ENCODE measurements at regions not wholly inside any gene's neighbourhood (a gene's known extent, or its start where the extent isn't known, plus 50 kb on each side); places are given as distances from the start of the nearest gene placed in this dataset.

GRCh38 chr4:83728191-83728590 lies 192.3 kb downstream of the GPAT3 start:
- no peak overlapping the region for H3K4me3 ChIP-seq (ENCODE audit: low read depth, low read length)
- no peak for DNase-seq (ENCODE audit: low read depth)
- TF ChIP-seq CTCF (IDR thresholded peaks at IDR 0.05; ENCODE audit: insufficient read depth, low read depth, low read length, missing control alignments) = no peak

GRCh38 chr4:83725336-83726085 lies 189.6 kb downstream of the GPAT3 start:
- H3K4me3 ChIP-seq (ENCODE audit: low read depth, low read length) = no peak overlapping the region
- TF ChIP-seq CTCF (IDR thresholded peaks at IDR 0.05; ENCODE audit: insufficient read depth, low read depth, low read length, missing control alignments) = no peak
- no peak for DNase-seq (ENCODE audit: low read depth)

- no peak for DNase-seq (ENCODE audit: low read depth)
- H3K4me3 ChIP-seq (ENCODE audit: low read depth, low read length) = no peak overlapping the region
- no peak for TF ChIP-seq CTCF (IDR thresholded peaks at IDR 0.05; ENCODE audit: insufficient read depth, low read depth, low read length, missing control alignments)
Measured at GRCh38 chr4:83724485-83725335, 188.8 kb downstream of the GPAT3 start.

- no peak overlapping the region for H3K4me3 ChIP-seq (ENCODE audit: low read depth, low read length)
- TF ChIP-seq CTCF (IDR thresholded peaks at IDR 0.05; ENCODE audit: insufficient read depth, low read depth, low read length, missing control alignments) = no peak
- DNase-seq (ENCODE audit: low read depth) = no peak
Measured at GRCh38 chr4:83723609-83724008, 187.7 kb downstream of the GPAT3 start.

GRCh38 chr4:83722730-83723269 lies 186.9 kb downstream of the GPAT3 start:
- no peak for DNase-seq (ENCODE audit: low read depth)
- H3K4me3 ChIP-seq (ENCODE audit: low read depth, low read length) = no peak overlapping the region
- TF ChIP-seq CTCF (IDR thresholded peaks at IDR 0.05; ENCODE audit: insufficient read depth, low read depth, low read length, missing control alignments) = no peak

GRCh38 chr4:83716874-83717273 lies 181.0 kb downstream of the GPAT3 start:
- no peak for DNase-seq (ENCODE audit: low read depth)
- TF ChIP-seq CTCF (IDR thresholded peaks at IDR 0.05; ENCODE audit: insufficient read depth, low read depth, low read length, missing control alignments) = no peak
- no peak overlapping the region for H3K4me3 ChIP-seq (ENCODE audit: low read depth, low read length)
